ENCODE measurements at regions not wholly inside any gene's neighbourhood (a gene's known extent, or its start where the extent isn't known, plus 50 kb on each side); places are given as distances from the start of the nearest gene placed in this dataset.

DNA sequence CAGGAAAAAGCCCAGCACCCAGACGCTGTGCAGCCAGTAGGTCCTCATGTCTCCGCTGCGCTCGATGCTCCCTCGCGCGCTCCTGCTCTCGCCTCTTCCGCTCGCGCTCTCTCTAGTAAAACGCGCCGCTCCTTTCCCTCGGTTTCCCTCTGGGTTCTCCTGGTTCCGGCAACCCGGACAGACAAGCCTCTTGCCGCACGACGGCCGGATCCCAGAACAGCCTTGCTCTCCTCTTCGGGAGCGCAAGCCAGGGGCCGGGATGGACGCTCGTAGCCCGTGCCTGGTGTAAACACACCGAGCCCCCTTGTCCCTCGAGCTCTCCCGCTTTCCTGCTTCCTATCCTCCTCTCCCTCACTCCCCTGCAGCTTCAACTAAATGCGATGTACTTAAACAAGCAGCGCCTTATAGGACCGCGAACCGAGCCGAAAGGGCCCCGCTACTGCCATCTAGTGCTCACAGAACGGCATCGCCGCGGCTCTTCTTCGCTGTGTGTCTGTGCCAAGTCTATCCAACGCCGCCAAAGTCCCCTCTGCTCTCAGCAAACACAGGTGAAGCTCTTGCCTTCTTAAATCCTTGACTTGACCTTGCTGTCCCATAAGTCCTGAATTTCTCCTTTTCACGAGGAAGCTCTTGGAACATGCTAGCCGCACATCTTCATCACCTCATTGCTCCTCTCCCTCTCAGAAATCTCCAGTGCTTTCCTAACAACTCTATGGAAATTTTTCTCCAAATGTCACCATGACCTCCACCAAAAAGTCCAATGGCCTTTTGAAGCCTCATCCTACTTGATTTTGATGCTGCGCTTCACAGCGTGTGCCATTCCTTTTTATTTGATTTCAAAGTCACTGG is 1037.2 kb downstream of the IGSF11 start:
- DNase-seq (ENCODE audit: low read depth in 2 of 2), result peak; percentile 74 to 77

DNA sequence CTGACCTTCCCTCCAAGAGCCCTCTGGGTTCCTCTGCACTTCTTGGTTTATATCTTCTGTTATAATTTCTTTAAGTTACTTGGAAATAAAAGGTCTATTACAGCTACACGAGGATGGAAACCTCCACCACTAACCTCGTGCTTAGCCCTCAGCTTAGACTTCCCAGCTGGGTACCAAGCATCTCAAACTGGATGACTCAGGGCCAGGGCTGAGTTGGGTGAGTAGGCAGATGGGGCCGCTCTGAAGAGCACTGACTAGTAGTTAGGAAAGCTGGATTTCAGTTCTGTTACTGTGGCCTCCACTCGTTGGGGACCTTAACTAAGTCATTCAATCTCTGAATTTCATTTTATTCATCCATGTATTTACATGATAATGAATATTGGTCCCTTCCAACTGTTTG is 1036.6 kb downstream of the IGSF11 start:
- no peak for DNase-seq (ENCODE audit: low read depth in 2 of 2)

DNA sequence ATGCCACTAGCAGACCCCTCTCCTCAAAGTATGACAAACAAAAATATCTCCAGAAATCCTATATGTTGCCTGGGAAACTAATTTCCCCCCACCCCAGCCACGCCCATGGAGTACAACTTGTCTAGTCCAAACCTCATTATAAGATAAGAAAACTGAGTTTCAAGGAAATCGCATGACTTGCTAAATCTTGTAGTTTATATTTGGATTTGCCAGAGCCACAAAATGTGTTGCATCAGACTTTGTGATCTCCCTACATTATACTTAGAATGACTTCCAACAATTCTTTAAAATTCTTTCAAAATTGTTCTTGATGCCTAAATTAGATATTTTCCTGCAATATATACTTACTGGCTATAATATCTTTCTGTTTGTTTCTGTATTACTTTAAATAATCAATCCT is 1034.4 kb downstream of the IGSF11 start:
- no peak for DNase-seq (ENCODE audit: low read depth in 2 of 2)

DNA sequence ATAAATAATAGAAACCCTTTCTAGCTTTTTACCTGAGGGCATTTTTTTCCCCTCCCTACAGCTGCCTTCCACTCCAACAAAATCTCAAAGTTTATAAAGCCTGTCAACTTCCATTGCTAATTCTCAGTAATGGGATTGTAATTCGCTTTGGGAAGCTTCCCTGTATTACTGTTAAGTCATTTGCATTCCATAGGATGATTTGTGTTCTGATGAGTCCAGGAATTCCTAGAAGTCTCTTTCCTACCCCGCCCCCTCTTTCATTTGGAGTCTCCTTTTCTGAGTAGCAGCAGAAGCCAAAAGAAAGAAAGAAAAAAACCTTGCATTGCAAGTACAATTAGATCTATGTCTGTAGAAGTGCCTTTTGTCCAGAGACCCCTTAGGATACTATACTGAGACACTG is 1033.3 kb downstream of the IGSF11 start:
- DNase-seq (ENCODE audit: low read depth in 2 of 2), result no peak

DNA sequence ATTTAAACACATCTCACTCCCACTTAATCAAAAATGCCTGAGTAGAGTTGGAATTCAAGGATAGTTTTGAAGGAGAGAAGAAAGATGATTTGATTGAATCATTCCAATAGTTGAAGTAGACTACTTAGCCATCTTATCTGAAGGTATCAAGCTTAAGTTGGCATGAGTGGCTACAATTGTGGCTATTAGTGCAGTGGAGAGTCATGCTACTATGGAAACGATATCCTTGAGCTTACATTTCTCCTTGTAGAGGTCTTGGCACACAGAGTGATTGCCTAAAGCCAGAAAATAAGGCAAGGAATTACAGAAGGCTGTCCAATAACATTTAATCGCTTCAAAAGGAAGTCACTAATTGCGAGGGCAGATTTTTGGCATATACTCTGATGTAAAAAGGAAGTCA is 1022.7 kb downstream of the IGSF11 start:
- DNase-seq (ENCODE audit: low read depth in 2 of 2), result no peak

DNA sequence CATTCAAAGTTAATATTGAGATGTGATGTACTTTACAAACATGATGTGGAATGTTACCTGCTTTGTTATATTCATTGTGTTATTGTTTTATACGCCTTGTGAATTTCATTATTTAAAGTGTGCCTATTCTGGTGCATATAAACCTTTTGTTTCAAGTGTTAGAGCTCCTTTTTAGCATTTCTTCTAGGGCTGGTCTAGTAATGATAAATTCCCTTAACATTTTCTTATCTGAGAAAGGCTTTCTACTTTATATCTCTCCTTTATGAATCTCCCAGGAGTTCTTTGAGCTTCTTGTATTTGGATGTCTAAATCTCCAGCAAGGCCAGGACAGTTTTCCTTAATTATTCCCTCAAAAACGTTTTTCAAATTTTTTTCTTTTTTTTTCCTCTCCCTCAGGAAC is 1005.6 kb downstream of the IGSF11 start:
- no peak for DNase-seq (ENCODE audit: low read depth in 2 of 2)

DNA sequence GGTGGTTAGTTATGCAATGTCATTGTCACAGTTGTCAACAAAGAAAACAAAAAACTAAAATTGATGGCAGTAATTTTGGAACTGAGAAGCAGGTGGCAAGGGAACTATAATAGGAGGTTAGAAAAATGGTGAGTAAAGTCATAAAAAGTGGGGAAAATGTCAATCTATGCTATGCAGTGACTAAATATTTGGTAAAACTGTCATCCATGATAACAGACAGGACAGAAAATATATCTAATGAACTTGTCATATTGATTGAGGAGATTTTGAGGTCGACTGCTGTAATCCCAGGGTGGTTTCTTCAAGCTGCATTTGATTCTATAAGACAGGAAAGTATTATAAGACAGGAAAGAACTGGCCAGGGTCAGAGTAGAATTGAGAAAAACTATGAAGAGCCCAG is 998.4 kb downstream of the IGSF11 start:
- no peak for DNase-seq (ENCODE audit: low read depth in 2 of 2)

DNA sequence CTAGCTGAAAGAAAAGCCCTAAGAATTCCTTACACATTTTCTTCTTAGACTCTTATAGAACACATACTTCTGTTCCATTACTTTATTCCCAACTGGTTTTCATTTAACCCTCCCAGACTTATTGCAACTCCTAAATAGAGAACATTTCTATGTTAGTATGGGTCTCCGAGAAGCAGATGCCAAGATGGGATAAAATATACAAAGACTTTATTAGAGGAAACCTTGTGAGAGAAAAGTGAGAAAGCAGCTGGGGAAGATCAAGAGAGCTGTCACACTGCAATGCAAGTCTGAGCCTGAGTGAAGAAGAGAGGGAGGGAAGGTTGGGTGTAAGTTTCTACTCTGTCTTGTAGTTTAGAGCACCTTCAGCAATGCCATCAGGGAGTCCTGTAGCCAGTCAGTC is 979.3 kb downstream of the IGSF11 start:
- no peak for DNase-seq (ENCODE audit: low read depth in 2 of 2)

DNA sequence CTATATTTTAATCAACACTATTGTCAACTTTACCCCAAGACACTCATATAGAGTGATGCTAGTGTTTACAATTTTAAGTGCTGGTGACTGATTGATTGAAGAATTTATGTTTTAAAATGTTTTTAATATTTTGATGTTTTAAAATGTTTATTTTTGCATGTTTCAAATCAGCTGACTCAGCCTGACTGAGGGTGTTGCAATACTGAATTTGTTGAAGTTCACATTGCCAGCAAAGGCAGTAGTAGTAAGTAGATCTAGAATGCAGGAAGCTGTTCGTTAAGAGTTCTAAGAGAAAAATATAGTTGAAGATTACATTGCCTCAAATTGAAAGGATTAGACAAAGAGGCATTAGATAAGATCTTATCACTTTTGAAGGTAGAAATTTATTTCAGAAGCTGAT is 977.6 kb downstream of the IGSF11 start:
- DNase-seq (ENCODE audit: low read depth in 2 of 2), result no peak

DNA sequence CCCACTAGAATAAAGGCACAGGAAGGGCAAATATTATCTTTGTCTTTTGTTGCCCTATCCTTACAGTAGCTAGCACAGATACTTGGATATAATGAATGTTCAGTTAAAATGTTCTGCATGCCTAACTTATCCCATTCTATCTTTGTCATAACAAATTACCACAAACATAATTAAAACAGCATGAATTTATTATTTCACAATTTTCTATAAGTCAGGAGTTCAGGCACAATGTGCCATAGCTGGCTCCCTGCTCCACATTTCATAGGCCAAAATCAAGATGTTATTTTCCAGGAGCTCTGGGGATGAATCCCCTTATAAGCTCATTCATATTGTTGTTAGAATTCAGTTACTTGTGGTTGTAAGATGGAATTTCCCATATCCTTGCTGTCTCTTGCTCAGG is 975.5 kb downstream of the IGSF11 start:
- no peak for DNase-seq (ENCODE audit: low read depth in 2 of 2)

DNA sequence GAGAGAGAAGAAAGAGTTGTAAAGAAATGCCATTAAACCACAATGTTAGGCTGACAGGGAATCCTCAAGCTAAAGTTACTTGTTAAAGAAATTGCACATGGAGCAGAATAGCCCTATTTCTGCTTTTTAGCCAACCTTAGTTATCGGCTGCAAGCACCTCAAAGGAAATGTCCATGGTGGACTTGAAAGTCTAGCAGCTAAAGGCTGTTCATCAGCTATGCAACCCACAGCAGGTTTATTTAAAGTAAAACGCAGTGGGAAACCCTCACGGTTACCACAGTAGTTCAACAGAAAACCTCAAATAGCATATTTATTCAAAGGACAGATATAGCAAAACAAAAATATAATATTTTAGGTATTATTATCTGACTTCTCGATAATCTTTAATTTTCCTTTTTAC is 967.2 kb downstream of the IGSF11 start:
- DNase-seq (ENCODE audit: low read depth in 2 of 2), result no peak

DNA sequence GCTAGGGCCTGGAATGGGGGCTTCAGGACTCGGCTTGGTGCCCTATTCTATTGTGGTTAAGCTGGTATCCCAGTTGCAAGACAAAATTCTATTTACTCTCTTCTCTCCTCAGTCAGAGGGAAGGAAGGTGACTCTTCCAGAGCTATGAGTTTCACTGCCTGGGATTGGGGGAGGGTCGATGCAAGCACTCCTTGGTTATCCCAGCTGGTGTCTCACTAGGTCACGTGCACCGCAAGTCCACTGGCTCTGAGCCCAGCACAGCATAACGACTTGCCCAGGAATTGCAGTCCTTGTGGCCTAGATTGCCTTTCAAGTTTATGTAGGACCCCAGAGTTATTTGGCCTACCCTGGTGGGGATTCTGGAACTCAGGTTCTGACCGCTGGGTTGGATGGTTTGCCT is 958.8 kb downstream of the IGSF11 start:
- no peak for DNase-seq (ENCODE audit: low read depth in 2 of 2)

DNA sequence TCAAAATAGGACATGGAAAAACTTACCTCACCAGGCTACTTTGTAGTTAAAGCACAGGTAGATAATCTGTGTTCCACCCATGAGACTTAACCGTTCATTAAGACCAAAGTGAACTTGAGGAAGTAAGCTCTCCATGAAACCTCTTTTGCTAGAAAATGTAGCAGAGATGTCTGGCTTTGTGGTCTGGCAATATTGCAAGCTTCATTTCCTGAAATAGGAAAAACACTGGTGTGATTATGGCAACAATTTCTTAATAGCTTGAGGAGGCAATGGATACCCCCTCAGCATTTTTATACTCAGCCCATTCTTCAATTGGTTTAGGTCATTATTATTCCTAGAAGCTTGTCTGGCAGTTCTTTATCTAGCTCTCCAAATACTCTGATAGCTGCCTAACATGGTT is 957.3 kb downstream of the IGSF11 start:
- DNase-seq (ENCODE audit: low read depth in 2 of 2), result no peak

DNA sequence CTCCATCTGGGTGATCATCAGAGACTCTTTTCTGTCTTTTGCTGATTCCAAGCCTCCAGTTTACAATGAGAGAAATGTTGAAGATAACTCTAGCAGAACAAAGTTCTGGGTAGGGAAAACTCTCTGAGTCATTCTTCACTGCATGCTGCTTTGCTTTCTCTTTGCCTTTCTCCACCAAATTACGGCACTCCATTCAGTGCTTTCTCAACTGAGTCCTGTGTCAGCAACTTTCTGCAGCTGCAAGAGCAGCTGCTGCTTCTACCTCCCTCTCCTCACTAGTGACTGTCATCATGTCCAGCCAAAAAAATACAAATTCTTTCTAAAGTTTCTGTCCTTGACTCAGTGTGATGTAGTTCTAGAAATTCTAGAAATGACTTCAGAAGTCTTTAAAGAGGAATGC is 953.8 kb downstream of the IGSF11 start:
- DNase-seq (ENCODE audit: low read depth in 2 of 2), result no peak

DNA sequence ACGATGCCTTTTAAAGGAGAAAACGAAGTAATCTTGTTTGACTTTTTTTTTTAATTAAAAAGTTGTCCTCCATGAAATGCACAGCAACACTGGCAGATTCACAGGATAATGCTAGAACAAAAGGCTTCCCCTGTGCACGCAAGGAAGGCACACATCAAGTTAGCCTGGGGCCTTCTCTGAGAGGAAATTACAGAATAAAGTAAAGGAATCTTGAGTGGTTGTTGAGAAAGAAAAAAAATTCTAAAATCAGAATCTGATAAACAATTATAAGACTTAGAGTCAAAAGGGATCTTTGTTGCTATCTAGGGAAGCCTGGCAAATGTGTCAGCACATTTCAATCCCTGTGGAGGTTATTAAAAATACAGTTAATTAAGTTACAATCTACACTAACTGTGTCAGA is 946.0 kb downstream of the IGSF11 start:
- no peak for DNase-seq (ENCODE audit: low read depth in 2 of 2)

DNA sequence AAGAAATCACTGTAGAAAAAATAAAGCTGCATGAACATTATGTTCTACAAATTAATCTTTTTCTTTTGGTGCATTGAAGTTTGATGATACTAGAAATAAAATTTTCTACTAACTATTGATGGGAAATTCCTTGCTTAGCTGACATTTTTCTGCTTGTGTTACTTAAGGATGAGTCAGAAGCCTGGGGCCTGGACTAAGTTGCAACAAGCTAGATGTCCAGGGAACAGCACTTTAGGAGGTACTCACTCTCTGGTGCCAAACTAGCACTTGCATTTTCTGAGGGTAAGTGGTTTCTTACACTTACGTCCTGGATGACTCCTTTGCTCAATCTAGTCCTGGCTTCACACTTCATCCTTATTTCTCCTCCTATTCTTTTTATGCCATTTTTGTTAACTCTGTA is 945.1 kb downstream of the IGSF11 start:
- no peak for DNase-seq (ENCODE audit: low read depth in 2 of 2)

DNA sequence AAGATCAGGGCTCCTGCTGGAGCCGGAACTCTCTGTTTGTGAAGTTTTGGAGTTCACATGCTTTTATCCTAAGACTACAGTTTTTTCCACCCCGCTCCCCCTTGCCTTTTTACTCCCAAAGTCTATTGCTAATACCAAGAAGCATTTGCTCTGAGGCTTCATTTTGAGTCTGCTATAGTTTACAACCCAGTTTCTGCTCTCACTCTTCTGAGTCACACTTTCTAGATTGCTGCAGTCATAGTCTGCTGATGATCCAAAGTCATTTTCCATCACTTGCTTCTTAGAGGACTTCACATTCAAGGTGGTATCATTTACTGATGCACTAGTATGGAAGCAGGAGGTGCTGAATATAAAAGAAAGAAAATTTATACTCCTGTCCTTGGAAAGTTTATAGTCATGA is 937.4 kb downstream of the IGSF11 start:
- no peak for DNase-seq (ENCODE audit: low read depth in 2 of 2)

DNA sequence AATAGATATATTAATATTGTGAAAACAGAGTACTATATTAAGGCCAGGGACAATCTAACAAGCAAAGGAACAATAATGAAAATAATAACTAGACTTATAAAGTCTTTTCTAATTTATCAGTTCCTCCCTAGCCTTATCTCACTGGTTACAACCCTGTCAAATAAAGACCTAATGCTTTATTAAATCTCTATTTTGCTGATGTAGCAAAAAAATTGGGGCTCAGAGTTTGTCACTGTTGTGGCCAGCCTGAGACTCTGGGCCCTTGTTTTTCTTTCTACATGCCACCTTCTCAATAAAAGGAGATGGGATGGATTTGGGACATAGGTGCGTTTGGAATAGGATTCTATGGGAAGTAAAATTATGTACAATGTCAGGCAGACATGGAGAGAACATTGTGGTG is 937.0 kb downstream of the IGSF11 start:
- no peak for DNase-seq (ENCODE audit: low read depth in 2 of 2)

DNA sequence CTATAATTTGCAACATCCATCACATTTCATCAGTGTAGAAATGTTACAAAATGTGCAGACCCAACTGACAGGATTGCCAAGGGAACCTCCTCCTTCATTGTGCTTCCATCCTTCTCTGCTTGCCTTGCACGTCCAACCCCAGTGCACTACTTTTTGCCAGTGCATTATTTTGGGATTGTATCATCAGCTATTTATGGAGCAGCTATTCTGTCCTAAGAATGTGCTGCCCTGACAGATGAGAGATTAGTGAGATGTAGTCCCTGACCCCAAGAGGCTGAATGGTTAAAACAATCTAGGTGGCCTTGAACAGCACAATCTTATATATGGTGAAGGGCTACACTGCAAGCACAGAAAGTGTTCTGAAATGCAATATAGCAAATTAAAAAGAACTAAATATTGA is 935.8 kb downstream of the IGSF11 start:
- DNase-seq (ENCODE audit: low read depth in 2 of 2), result no peak

DNA sequence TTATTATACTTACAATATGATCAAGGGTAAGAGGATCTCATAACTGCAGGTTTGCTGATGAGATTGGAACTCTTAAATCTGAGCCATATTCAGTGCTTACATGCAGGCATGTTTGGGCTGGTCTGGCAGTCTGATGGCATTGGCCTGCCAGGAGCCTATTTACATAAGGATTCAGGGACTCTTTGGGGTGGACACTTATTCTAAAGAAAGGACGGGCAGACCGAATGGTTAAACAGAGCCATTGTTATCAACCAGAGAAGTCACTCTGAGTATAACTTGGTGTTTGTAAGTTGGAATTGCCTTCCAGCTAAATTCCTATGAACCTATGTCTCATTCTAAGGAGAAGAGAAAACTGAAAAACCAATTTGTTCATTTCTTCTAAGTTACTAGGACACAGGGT is 932.8 kb downstream of the IGSF11 start:
- DNase-seq (ENCODE audit: low read depth in 2 of 2), result no peak

DNA sequence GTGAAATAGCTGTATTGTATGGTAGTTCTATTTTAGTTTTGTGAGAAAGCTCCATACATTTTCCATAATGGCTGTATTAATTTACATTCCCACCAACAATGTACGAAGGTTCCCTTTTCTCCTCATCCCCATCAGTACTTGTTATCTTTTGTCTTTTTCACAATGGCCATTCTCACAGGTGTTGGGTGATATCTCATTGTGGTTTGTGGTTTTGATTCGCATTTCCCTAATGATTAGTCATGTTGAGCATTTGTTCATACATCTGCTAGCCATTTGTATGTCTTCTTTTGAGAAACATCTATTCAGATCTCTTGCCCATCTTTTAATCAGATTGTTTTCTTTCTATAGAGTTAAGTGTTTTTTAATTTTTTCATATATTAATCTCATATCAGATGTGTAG is 931.9 kb downstream of the IGSF11 start:
- DNase-seq (ENCODE audit: low read depth in 2 of 2), result no peak

DNA sequence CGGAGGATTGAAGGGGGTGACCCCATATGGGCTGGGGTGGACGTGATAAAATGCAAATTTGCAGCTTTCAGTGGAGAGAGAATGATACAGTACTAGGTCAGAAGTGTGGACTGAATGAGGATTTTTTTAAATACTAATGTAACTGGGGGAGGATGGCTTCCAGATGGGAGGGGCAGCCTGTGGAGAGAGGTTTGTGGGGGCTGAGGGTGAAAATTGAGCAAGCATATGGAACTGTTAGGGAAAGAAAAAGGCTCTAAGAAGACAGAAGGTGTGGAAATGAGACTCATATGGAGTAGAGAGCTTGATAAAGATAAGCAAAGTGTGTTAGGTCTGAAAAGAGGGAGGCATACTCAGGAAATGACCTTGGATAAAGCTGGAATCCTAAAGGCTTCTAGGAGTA is 926.4 kb downstream of the IGSF11 start:
- no peak for DNase-seq (ENCODE audit: low read depth in 2 of 2)

DNA sequence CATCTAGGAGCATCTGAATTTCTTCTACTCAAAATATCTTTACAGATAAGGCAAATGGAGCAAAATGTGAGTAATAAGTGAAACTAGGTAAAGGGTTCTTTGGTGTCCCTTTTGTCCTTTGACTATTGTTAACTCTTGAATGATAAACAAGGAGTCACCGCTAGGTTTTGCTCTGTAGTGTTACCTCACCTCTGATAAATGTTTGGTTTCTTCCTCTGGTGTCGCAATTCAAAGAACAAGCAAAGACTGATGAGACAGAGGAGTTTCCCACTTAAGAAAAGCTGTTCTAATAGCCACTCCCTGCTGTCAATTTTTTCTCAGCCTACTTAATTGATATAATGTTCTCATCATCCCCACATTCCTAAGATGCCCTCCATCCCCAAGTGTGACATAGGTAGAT is 925.9 kb downstream of the IGSF11 start:
- no peak for DNase-seq (ENCODE audit: low read depth in 2 of 2)

DNA sequence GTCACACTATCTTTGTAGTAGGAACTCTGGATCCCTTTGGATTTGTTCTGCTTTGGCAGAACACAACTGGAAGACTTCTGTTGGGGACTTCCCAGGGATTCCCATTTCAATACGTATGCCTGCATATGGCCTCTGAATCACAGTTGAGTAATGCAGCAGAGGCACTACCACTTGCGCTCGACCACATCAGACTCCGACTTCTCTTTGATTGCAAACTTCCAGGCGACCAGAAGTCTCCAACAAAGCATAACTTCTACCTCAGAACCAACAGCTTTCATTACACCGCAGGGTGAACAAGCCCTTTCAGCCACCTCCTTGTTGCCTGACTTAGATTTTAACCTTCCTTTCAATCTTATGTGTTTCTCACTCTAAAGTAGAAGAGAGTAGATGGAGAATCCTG is 924.4 kb downstream of the IGSF11 start:
- DNase-seq (ENCODE audit: low read depth in 2 of 2), result no peak

All from lung microvascular endothelial cell (primary cell).